Smooth muscle cell (in vitro differentiated cells): ENCODE measurements at regions not wholly inside any gene's neighbourhood (a gene's known extent, or its start where the extent isn't known, plus 50 kb on each side); places are given as distances from the start of the nearest gene placed in this dataset.
"Not testable (repeated sequence)": the region's sequence is repeated elsewhere in the genome, so short reads cannot be mapped to it uniquely, and the experiment has no call there.

Experiments
- DNase-seq: peaks from one replicate; lab custom pipeline; 2025; ENCODE audit not compliant: unreplicated experiment; lab: John Stamatoyannopoulos, UW
- H2AFZ ChIP-seq: fragments of 200-600 bp; sonication (generic); 2 replicates; pipeline ENCODE4 v1.6.0; 2016; ENCODE audit warnings: antibody characterized with exemption, low read depth, mild to moderate bottlenecking
- H3F3A ChIP-seq: fragments of 200-600 bp; sonication (generic); 2 replicates; pipeline ENCODE4 v1.6.0; 2017; ENCODE audit warnings: antibody characterized with exemption, low read depth
- H3K27ac ChIP-seq: fragments of 200-600 bp; sonication (generic); 2 replicates; pipeline ENCODE4 v1.5.1; 2016; ENCODE audit warnings: low read depth, mild to moderate bottlenecking
- H3K27me3 ChIP-seq: fragments of 200-600 bp; sonication (generic); 2 replicates; pipeline ENCODE4 v1.6.1; 2016; ENCODE audit warnings: low read depth, mild to moderate bottlenecking
- H3K36me3 ChIP-seq: fragments of 200-600 bp; sonication (generic); 2 replicates; pipeline ENCODE4 v1.5.1; 2016; ENCODE audit warnings: low read depth
- H3K4me1 ChIP-seq: fragments of 200-600 bp; sonication (generic); 2 replicates; pipeline ENCODE4 v1.5.1; 2016; ENCODE audit warnings: low read depth
- H3K4me2 ChIP-seq: fragments of 200-600 bp; sonication (generic); 2 replicates; pipeline ENCODE4 v1.6.0; 2016; ENCODE audit warnings: mild to moderate bottlenecking
- H3K4me3 ChIP-seq: fragments of 200-600 bp; sonication (generic); 2 replicates; pipeline ENCODE4 v1.5.1; 2016; ENCODE audit warnings: mild to moderate bottlenecking
- H3K79me2 ChIP-seq: fragments of 200-600 bp; sonication (generic); 2 replicates; pipeline ENCODE4 v1.6.0; 2016; ENCODE audit warnings: low read depth, mild to moderate bottlenecking
- H3K9ac ChIP-seq: fragments of 200-600 bp; sonication (generic); 2 replicates; pipeline ENCODE4 v1.6.0; 2016; ENCODE audit warnings: low read depth
- H3K9me3 ChIP-seq: fragments of 200-600 bp; sonication (generic); replicated peaks from 2 replicates; pipeline ENCODE4 v1.5.1; 2016; ENCODE audit warnings: low read depth
- H4K20me1 ChIP-seq: fragments of 200-600 bp; sonication (generic); 2 replicates; pipeline ENCODE4 v1.6.0; 2016; ENCODE audit warnings: low read depth
- WGBS: methylation state at CpG from one replicate; pipeline ENCODE4 v1.1.7; 2016; ENCODE audit warnings: low lambda C conversion rate; 5-methylcytosine and 5-hydroxymethylcytosine counted together
- TF ChIP-seq, protein P1 (sequence below): fragments of 200-600 bp; sonication (generic); IDR thresholded peaks from 2 replicates; pipeline ENCODE4 v1.5.1; 2017; ENCODE audit warnings: borderline replicate concordance, mild to moderate bottlenecking, antibody characterized with exemption; ENCODE audit not compliant: insufficient read depth, poor library complexity, severe bottlenecking

DNA sequence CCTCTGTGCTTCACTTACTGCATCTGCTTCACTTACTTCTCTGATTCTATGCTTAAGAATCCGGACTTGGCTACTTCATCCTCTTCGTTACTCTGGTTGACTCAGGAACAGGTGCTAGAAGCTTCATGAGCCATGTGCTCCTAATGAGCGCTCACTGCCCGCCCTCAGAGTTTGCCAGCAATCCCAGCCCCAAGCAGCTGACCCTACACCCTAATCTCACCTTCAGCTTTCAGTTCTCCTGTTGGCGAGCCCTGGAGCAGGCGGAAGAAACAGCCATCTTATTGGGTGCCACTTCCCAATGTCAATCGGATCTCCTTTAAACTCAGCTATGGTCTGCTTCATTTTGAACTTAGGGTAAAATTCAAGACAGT, 61.3 kb downstream of the FOXA2 start:
- H3K79me2 ChIP-seq: no peaks in the 10 kb centered on the region
- peaks cover 14% of the 10 kb centered on the region for H3K27me3 ChIP-seq
- no peak overlapping the region for H2AFZ ChIP-seq
- H3K9ac ChIP-seq: no peak overlapping the region
- WGBS: 96% methylated on average over 7 of the region's 7 CpGs
- no peak overlapping the region for H3K27ac ChIP-seq
- H3K4me3 ChIP-seq: no peak overlapping the region
- H4K20me1 ChIP-seq: no peaks in the 10 kb centered on the region
- TF ChIP-seq, protein P1, sequence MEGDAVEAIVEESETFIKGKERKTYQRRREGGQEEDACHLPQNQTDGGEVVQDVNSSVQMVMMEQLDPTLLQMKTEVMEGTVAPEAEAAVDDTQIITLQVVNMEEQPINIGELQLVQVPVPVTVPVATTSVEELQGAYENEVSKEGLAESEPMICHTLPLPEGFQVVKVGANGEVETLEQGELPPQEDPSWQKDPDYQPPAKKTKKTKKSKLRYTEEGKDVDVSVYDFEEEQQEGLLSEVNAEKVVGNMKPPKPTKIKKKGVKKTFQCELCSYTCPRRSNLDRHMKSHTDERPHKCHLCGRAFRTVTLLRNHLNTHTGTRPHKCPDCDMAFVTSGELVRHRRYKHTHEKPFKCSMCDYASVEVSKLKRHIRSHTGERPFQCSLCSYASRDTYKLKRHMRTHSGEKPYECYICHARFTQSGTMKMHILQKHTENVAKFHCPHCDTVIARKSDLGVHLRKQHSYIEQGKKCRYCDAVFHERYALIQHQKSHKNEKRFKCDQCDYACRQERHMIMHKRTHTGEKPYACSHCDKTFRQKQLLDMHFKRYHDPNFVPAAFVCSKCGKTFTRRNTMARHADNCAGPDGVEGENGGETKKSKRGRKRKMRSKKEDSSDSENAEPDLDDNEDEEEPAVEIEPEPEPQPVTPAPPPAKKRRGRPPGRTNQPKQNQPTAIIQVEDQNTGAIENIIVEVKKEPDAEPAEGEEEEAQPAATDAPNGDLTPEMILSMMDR: no peak
- H3F3A ChIP-seq: no peaks in the 10 kb centered on the region
- DNase-seq: no peak
- H3K36me3 ChIP-seq: no peaks in the 10 kb centered on the region
- no peak overlapping the region for H3K4me2 ChIP-seq
- no peaks in the 10 kb centered on the region for H3K4me1 ChIP-seq
- no peaks in the 10 kb centered on the region for H3K9me3 ChIP-seq

DNA sequence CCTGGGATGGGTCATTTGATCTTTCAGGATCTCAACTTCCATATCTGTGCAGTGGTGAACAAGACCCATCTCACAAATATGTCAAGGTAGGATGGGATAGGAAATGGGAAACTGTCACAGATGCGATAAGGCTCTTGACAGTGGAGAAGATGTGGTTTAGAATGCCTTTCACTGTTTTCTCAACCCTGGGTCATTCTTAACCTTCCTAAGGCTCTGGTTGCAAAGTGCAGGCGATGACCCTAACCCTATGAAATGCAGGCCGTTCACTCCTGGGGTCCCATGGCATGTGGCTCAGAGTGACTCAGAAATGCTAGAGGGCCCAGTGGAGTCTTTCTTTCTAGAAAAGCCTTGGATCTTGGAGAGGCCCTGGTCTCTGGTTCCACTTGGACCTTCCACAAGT, 61.7 kb downstream of the FOXA2 start:
- Histone ChIP-seq H3K27me3 (peaks cover 14% of the 10 kb centered on the region), H3K4me1 (no peaks in the 10 kb centered on the region), H3K4me3 (no peak overlapping the region), H3K36me3 (no peaks in the 10 kb centered on the region), H4K20me1 (no peaks in the 10 kb centered on the region), H3F3A (no peaks in the 10 kb centered on the region), H3K9ac (no peak overlapping the region), H3K9me3 (no peaks in the 10 kb centered on the region), H3K4me2 (no peak overlapping the region), H3K79me2 (no peaks in the 10 kb centered on the region), H2AFZ (no peak overlapping the region), H3K27ac (no peak overlapping the region)
- DNase-seq: no peak
- WGBS: 92% methylated on average over 3 of the region's 3 CpGs
- TF ChIP-seq, protein P1: no peak

GRCh38 chr20:22521940-22522339, 62.4 kb downstream of the FOXA2 start:
- H3K4me3 ChIP-seq, H3K4me2 ChIP-seq, DNase-seq, H3K9me3 ChIP-seq, H3K9ac ChIP-seq, H4K20me1 ChIP-seq, H3K4me1 ChIP-seq, H3K79me2 ChIP-seq, H2AFZ ChIP-seq, H3K27ac ChIP-seq, H3F3A ChIP-seq, H3K36me3 ChIP-seq: not testable (repeated sequence)
- 94% methylated on average over 12 of the region's 12 CpGs for WGBS
- H3K27me3 ChIP-seq: peaks cover 14% of the 10 kb centered on the region

DNA sequence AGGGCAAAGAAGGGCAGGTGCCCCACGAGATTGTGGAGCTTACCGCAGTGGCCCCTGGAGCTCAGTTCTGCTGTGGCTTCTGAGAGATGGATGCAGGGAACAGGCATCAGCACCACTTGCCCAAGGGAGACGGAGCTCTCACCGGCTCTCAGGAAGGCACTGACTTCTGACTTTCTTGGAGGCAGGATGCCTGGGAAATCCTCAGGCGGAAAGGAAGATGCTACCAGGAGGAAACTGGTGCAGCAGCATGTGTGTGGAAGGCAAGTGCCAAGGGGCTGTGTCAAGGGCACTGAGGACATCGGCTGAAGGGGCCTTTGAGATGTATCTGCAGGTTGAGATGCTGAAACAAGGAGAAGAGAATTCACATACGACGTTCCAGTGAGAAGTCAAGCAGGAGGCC, 64.0 kb downstream of the FOXA2 start:
- Histone ChIP-seq H3K9ac (no peak overlapping the region), H3K4me1 (no peaks in the 10 kb centered on the region), H4K20me1 (no peaks in the 10 kb centered on the region), H3F3A (no peaks in the 10 kb centered on the region), H3K4me3 (no peak overlapping the region), H3K9me3 (no peaks in the 10 kb centered on the region), H2AFZ (no peak overlapping the region), H3K27me3 (peaks cover 14% of the 10 kb centered on the region), H3K27ac (no peak overlapping the region), H3K36me3 (no peaks in the 10 kb centered on the region), H3K4me2 (no peak overlapping the region), H3K79me2 (no peaks in the 10 kb centered on the region)
- TF ChIP-seq, protein P1: no peak
- WGBS: 88% methylated on average over 8 of the region's 8 CpGs
- DNase-seq: no peak
